Aorta (tissue), 5 donors: ENCODE measurements at regions not wholly inside any gene's neighbourhood (a gene's known extent, or its start where the extent isn't known, plus 50 kb on each side); places are given as distances from the start of the nearest gene placed in this dataset.

Source experiments
- ATAC-seq: fragments of 200-7000 bp; cut with Tn5 transposase; one replicate; pipeline ENCODE4 v1.9.1; 2022; ENCODE audit warnings: moderate library complexity; ENCODE audit not compliant: low FRiP score
- DNase-seq, 2 donors: peaks; one replicate each; pipeline ENCODE4 v3.0.0-alpha.2; 2020
- H3K27ac ChIP-seq, 2 donors: one replicate each; pipeline ENCODE4 v1.5.1; 2013; ENCODE audit warnings: low read length in 2 of 2, mild to moderate bottlenecking in 2 of 2, moderate library complexity in 2 of 2, control low read depth in 1 of 2, inconsistent platforms in 1 of 2, low read depth in 1 of 2
- H3K27me3 ChIP-seq, 2 donors: one replicate each; pipeline ENCODE4 v1.6.1; 2013; ENCODE audit warnings: control low read depth in 1 of 2, low read length in 1 of 2, mild to moderate bottlenecking in 1 of 2, moderate library complexity in 1 of 2; ENCODE audit not compliant: insufficient read depth in 2 of 2, control insufficient read depth in 1 of 2
- H3K36me3 ChIP-seq, 2 donors: one replicate each; pipeline ENCODE4 v1.6.1; 2013; ENCODE audit warnings: control low read depth in 1 of 2, low read length in 1 of 2, mild to moderate bottlenecking in 1 of 2; ENCODE audit not compliant: insufficient read depth in 2 of 2, control insufficient read depth in 1 of 2
- H3K4me1 ChIP-seq, 2 donors: one replicate each; pipeline ENCODE4 v1.6.1; 2013; ENCODE audit warnings: low read length in 2 of 2, control low read depth in 1 of 2, mild to moderate bottlenecking in 1 of 2, moderate library complexity in 1 of 2; ENCODE audit not compliant: insufficient read depth in 2 of 2, control insufficient read depth in 1 of 2
- H3K4me3 ChIP-seq, 2 donors: one replicate each; pipeline ENCODE4 v1.5.1; 2013; ENCODE audit warnings: low read length in 2 of 2, control low read depth in 1 of 2, mild to moderate bottlenecking in 1 of 2
- H3K9me3 ChIP-seq: one replicate; pipeline ENCODE4 v1.6.1; 2013; ENCODE audit warnings: mild to moderate bottlenecking, low read length; ENCODE audit not compliant: control insufficient read depth
- WGBS, 2 donors: extraction: QIAGEN DNeasy Blood & Tissue Kit; methylation state at CpG; one replicate each; pipeline ENCODE4 v1.1.7; 2013; 5-methylcytosine and 5-hydroxymethylcytosine counted together
- intact Hi-C, 2 donors: fragments of 100-400 bp; cut with DNase I; formaldehyde crosslinking; loops; one replicate each; pipeline versions ENCODE4 v1.14.2 to v1.15.0; 2022
- donor health status: healthy with polysubstance abuse.
- donor health status: Bipolar disorder and iron deficiency.
- donor health status: DM: no; HTN: no; CAD: no.
- donor health status: DM: no; HTN: no; CAD: no.
- donor health status: DM: yes; HTN: yes; CAD: no.

GRCh38 chr2:82165377-82165776, 1860.8 kb upstream of the LRRTM1 start:
- Histone ChIP-seq H3K36me3 (no peaks in the 10 kb centered on the region), H3K4me1 (no peaks in the 10 kb centered on the region), H3K27me3 (no peaks in the 10 kb centered on the region), H3K9me3 (no peaks in the 10 kb centered on the region), H3K27ac (no peak overlapping the region), H3K4me3 (no peak overlapping the region)
- DNase-seq (no peak), ATAC-seq (no peak)
- intact Hi-C loops = no loop called here

GRCh38 chr2:82158150-82158549, 1853.6 kb upstream of the LRRTM1 start:
- Histone ChIP-seq H3K4me3 (no peak overlapping the region), H3K4me1 (no peaks in the 10 kb centered on the region), H3K36me3 (no peaks in the 10 kb centered on the region), H3K9me3 (no peaks in the 10 kb centered on the region), H3K27ac (no peak overlapping the region), H3K27me3 (no peaks in the 10 kb centered on the region)
- DNase-seq = no peak
- 4 to 7% methylated on average over 2 of the region's 2 CpGs for WGBS, 2 donors
- ATAC-seq = no peak
- intact Hi-C loops = no loop called here

GRCh38 chr2:82155469-82155868, 1850.9 kb upstream of the LRRTM1 start:
- Histone ChIP-seq H3K27me3 (no peaks in the 10 kb centered on the region), H3K36me3 (no peaks in the 10 kb centered on the region), H3K4me1 (no peaks in the 10 kb centered on the region), H3K27ac (no peak overlapping the region), H3K9me3 (no peaks in the 10 kb centered on the region), H3K4me3 (no peak overlapping the region)
- ATAC-seq = no peak
- intact Hi-C loops = no loop called here
- no peak for DNase-seq
- 79 to 83% methylated on average over 4 of the region's 4 CpGs for WGBS, 2 donors

- ATAC-seq = no peak
- Histone ChIP-seq H3K4me3 (no peak overlapping the region), H3K27ac (no peak overlapping the region), H3K27me3 (no peaks in the 10 kb centered on the region), H3K9me3 (no peaks in the 10 kb centered on the region), H3K4me1 (no peaks in the 10 kb centered on the region), H3K36me3 (no peaks in the 10 kb centered on the region)
- no peak for DNase-seq
- intact Hi-C loops = no loop called here
Observed at GRCh38 chr2:82143343-82143742, 1838.8 kb upstream of the LRRTM1 start.

GRCh38 chr2:82139979-82140611, 1835.5 kb upstream of the LRRTM1 start:
- ATAC-seq = no peak
- no peaks in the 10 kb centered on the region for H3K4me1 ChIP-seq
- WGBS, 2 donors = 22 to 24% methylated on average over 5 of the region's 5 CpGs
- no peaks in the 10 kb centered on the region for H3K9me3 ChIP-seq
- no peaks in the 10 kb centered on the region for H3K27me3 ChIP-seq
- no peak for DNase-seq
- H3K4me3 ChIP-seq = no peak overlapping the region
- no peak overlapping the region for H3K27ac ChIP-seq
- intact Hi-C loops = no loop called here
- H3K36me3 ChIP-seq = no peaks in the 10 kb centered on the region

- H3K9me3 ChIP-seq = no peaks in the 10 kb centered on the region
- no peak overlapping the region for H3K27ac ChIP-seq
- ATAC-seq = no peak
- no peaks in the 10 kb centered on the region for H3K36me3 ChIP-seq
- no peaks in the 10 kb centered on the region for H3K4me1 ChIP-seq
- no peak overlapping the region for H3K4me3 ChIP-seq
- 86 to 87% methylated on average over 8 of the region's 8 CpGs for WGBS, 2 donors
- no peaks in the 10 kb centered on the region for H3K27me3 ChIP-seq
- intact Hi-C loops = no loop called here
- DNase-seq = no peak
Observed at GRCh38 chr2:82137441-82137840, 1832.9 kb upstream of the LRRTM1 start.

- DNase-seq = no peak
- WGBS, 2 donors = 69 to 70% methylated on average over 3 of the region's 3 CpGs
- Histone ChIP-seq H3K27ac (no peak overlapping the region), H3K4me1 (no peaks in the 10 kb centered on the region), H3K9me3 (no peaks in the 10 kb centered on the region), H3K27me3 (no peaks in the 10 kb centered on the region), H3K4me3 (no peak overlapping the region), H3K36me3 (no peaks in the 10 kb centered on the region)
- no peak for ATAC-seq
- intact Hi-C loops = no loop called here
Observed at GRCh38 chr2:82128051-82128450, 1823.5 kb upstream of the LRRTM1 start.

- Histone ChIP-seq H3K27me3 (no peaks in the 10 kb centered on the region), H3K36me3 (no peaks in the 10 kb centered on the region), H3K4me1 (no peaks in the 10 kb centered on the region), H3K4me3 (no peak overlapping the region), H3K27ac (no peak overlapping the region), H3K9me3 (no peaks in the 10 kb centered on the region)
- intact Hi-C loops = no loop called here
- ATAC-seq = no peak
- no peak for DNase-seq
- WGBS, 2 donors = 64 to 68% methylated on average over 3 of the region's 3 CpGs
Observed at GRCh38 chr2:82124629-82125028, 1820.1 kb upstream of the LRRTM1 start.

- WGBS, 2 donors = 69 to 79% methylated on average over 5 of the region's 5 CpGs
- no peak for DNase-seq
- no peaks in the 10 kb centered on the region for H3K36me3 ChIP-seq
Observed at GRCh38 chr2:82120654-82121053, 1816.1 kb upstream of the LRRTM1 start.

More at GRCh38 chr2:82120654-82121053, 1816.1 kb upstream of the LRRTM1 start:
- Histone ChIP-seq H3K9me3 (no peaks in the 10 kb centered on the region), H3K27me3 (no peaks in the 10 kb centered on the region), H3K27ac (no peak overlapping the region), H3K4me3 (no peak overlapping the region), H3K4me1 (no peaks in the 10 kb centered on the region)
- intact Hi-C loops = no loop called here
- ATAC-seq = no peak
